ENCODE measurements at regions not wholly inside any gene's neighbourhood (a gene's known extent, or its start where the extent isn't known, plus 50 kb on each side); places are given as distances from the start of the nearest gene placed in this dataset.

- no peak for DNase-seq (ENCODE audit: low spot score)
These were observed 962.6 kb downstream of the LRFN5 start for GRCh38 chr14:42569227-42569626.

GRCh38 chr14:42565556-42565955 lies 958.9 kb downstream of the LRFN5 start:
- no peak for DNase-seq (ENCODE audit: low spot score)
- in situ Hi-C loops (cut with HindIII; ENCODE audit: low sequenced_read_pairs) = no loop called here

More at GRCh38 chr14:42569227-42569626, 962.6 kb downstream of the LRFN5 start:
- in situ Hi-C loops (cut with HindIII; ENCODE audit: low sequenced_read_pairs) = no loop called here

- DNase-seq (ENCODE audit: low spot score) = no peak
- in situ Hi-C loops (cut with HindIII; ENCODE audit: low sequenced_read_pairs) = no loop called here
These were observed 956.6 kb downstream of the LRFN5 start for GRCh38 chr14:42563313-42563712.

DNA sequence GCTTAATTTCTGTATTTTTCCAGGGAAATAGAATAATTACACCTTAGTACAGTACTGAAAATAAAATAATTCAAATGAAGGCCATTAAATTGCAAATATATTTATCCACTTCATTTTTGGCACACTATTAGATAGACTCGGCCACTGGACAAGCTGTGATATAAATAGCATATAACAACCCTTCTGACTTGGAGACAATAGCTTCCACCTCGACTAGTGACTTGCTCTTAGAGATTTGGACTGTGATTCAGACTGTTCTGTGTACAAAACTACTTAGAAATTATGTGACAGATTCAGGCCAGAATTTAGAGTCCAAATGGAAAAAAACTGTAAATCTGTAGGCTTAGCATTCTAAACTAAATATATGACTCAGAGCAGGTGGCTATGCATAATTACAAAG lies 949.9 kb downstream of the LRFN5 start:
- in situ Hi-C loops (cut with HindIII; ENCODE audit: low sequenced_read_pairs) = no loop called here
- DNase-seq (ENCODE audit: low spot score) = no peak

DNA sequence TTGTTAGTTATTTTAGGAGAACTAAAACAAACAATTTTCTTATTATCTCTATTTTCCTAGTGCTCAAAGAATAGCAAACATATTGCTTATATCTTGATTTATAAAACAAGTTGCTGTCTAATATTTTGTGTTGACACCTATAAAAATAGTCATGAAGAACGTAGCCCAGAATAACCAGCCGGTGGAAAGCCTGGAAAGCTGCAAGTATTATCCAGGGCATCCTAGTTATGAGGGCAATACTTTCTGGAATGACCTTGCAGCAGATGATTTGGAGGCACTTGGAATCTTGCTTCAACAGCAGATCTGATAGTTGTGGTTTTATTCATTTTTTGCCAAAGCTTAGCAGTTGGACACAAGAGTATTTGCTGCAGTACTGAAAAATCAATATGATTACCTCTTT lies 948.7 kb downstream of the LRFN5 start:
- DNase-seq (ENCODE audit: low spot score) = no peak
- in situ Hi-C loops (cut with HindIII; ENCODE audit: low sequenced_read_pairs) = no loop called here

DNA sequence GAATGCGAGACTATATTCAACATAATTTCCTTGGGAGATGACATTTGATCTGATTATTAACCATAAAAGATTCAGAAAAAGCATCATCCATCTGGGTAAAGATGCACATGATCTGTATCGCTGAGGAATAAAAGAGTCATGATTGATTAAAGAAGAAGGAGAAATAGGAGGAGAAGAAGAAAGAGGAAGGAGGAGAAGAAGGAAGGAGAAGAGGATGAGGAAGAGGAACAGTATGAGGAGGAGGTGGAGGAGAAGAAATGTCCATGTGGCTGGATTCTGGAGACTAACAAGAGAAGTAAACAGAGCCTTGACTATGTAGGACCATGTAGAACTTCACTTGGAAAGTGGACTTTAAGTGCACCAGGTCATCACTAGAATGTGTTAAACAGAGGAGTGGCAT lies 947.4 kb downstream of the LRFN5 start:
- DNase-seq (ENCODE audit: low spot score) = no peak
- in situ Hi-C loops (cut with HindIII; ENCODE audit: low sequenced_read_pairs) = no loop called here

- no peak for DNase-seq (ENCODE audit: low spot score)
- in situ Hi-C loops (cut with HindIII; ENCODE audit: low sequenced_read_pairs) = no loop called here
These were observed 943.6 kb downstream of the LRFN5 start for GRCh38 chr14:42550310-42550709.

DNA sequence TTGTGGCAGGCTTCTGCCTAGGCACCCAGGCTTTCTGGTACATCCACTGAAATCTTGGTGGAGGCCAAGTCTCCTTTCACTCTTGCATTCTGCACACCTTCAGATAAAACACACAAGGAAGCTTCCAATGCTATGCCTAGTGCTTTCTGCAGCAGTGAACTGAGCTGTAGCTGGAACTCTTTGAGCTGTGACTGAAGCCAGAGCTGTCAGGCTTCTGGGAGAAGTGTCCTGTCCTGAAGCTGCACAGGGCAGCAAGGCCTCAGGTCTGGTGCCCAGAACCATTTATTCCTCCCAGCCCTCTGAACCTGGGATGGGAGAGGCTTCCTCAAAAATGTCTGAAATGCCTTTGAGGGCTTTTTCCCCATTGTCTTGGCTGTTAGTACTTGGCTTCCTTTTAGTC lies 941.7 kb downstream of the LRFN5 start:
- in situ Hi-C loops (cut with HindIII; ENCODE audit: low sequenced_read_pairs) = no loop called here
- no peak for DNase-seq (ENCODE audit: low spot score)

DNA sequence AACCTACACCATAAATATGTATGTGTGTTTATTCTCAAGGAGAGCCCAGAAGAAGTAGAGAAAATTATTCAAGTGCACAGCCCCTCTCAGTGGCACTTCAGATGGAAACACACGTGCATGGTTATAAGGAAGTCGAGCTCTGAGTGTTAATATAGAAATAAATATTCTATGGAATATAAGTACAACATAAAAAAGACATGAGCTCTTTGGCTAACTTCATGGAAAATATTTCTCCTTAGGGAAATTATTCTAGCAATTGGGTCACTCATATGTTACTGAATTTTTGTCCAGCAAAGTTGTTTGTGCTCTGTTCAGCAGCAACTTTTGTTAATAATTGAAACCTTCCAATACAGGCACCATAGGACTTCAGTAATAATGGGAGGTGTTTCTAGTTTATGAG lies 939.0 kb downstream of the LRFN5 start:
- in situ Hi-C loops (cut with HindIII; ENCODE audit: low sequenced_read_pairs) = no loop called here
- no peak for DNase-seq (ENCODE audit: low spot score)

GRCh38 chr14:42541535-42542001 lies 934.9 kb downstream of the LRFN5 start:
- in situ Hi-C loops (cut with HindIII; ENCODE audit: low sequenced_read_pairs) = no loop called here
- no peak for DNase-seq (ENCODE audit: low spot score)

DNA sequence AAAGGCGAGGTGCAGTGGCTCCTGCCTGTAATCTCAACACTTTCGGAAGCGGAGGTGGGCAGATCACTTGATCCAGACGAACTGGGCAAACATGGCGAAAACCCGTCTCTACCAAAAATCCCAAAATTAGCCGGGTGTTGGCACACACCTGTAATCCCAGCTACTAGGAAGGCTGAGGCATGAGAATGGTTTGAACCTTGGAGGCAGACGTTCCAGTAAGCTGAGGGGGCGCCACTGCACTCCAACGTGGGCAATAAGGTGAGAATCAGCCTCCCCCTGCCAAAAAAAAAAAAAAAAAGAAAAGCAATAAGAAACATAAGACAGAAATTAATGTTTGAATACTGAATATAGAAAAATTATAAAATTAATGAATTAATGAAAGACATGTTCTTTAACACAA lies 928.7 kb downstream of the LRFN5 start:
- DNase-seq (ENCODE audit: low spot score) = no peak
- in situ Hi-C loops (cut with HindIII; ENCODE audit: low sequenced_read_pairs) = no loop called here

DNA sequence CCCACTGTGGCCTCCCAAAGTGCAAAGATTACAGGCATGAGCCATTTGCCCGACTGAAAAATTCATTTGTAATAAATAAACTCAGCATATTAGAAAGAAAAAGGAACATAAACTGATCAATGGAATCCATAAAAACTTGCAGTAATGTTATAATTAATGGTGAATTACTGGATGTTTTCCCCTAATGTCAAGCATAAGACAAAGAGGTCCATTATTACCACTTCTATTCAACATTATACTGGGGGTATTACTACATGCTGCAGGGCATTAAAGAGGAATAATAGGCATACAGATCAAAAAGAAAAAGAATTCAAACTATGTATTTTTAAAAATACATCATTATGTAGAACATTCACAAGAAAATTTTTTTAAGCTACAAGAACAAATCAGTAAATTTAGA lies 926.8 kb downstream of the LRFN5 start:
- in situ Hi-C loops (cut with HindIII; ENCODE audit: low sequenced_read_pairs) = no loop called here
- DNase-seq (ENCODE audit: low spot score) = no peak

- DNase-seq (ENCODE audit: low spot score) = no peak
- in situ Hi-C loops (cut with HindIII; ENCODE audit: low sequenced_read_pairs) = no loop called here
These were observed 925.5 kb downstream of the LRFN5 start for GRCh38 chr14:42532194-42532593.

DNA sequence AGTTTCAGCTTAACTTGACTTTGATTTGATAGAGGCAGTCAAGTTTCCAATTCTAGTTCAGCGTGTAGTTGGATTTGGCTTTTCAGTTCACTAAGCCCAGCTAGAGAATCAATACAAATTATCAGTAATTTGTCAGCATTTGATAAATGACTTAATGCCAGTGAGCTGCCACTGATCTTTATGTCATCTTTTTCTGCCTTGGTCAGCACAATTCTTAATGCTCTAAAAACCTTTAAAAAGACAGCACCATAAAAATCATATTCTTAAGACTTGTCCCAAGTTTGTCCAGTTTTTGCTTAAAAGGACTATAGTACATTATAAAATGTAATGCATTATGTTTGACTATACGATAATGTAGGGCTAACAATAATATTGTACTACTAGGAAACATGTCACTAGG lies 920.5 kb downstream of the LRFN5 start:
- in situ Hi-C loops (cut with HindIII; ENCODE audit: low sequenced_read_pairs) = no loop called here
- DNase-seq (ENCODE audit: low spot score) = no peak

DNA sequence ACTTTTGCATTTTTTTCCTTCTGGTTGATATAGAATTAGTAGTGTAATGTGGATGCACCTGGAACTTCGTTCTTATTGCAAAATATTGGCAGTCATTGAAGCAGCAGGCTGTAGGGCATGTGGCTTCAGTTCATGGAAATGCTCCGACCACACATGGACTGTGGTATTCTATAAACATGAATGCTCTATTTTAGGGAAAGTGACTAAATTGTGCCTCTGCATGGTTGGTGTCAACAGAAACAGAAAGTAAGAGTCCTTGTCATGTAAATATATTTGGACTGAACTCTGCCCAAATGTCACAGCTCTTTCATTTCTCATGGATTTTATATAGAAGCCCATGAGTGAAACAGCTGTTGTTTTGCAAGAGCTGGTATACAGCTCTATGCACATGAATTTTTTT lies 917.0 kb downstream of the LRFN5 start:
- DNase-seq (ENCODE audit: low spot score) = no peak
- in situ Hi-C loops (cut with HindIII; ENCODE audit: low sequenced_read_pairs) = no loop called here

DNA sequence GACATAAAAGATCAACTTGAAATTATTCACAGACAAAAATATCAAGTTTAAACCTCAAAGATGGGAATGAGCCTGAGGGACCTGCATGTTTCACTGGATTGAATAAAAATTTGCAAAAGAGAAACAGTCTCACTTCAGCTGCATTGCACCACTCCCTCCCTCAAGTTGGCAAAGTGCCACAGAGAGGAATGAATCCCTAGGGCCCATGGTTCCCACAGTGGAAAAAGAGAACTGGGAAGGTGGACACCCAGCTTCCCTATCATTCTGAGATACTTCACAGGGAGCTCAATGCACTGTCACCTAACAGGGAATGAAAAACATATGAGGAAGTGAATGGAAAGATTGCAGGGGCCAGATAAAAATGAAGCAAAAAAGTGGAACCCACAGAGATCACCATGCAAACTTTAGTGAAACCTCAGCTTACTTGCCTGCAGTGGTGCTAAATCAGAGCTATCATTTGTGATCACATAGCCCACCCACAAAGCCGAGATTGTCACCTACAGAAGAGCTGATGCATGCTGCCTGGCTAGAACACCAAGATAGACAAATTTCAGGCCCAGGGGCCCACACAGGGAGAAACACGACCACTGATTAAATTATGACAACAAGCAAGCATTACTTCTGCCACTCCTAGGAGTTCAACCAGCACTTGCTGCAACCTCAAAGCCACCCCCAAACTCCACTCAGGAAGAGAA lies 911.3 kb downstream of the LRFN5 start:
- in situ Hi-C loops (cut with HindIII; ENCODE audit: low sequenced_read_pairs) = no loop called here
- no peak for DNase-seq (ENCODE audit: low spot score)

- no peak for DNase-seq (ENCODE audit: low spot score)
- in situ Hi-C loops (cut with HindIII; ENCODE audit: low sequenced_read_pairs) = no loop called here
These were observed 907.2 kb downstream of the LRFN5 start for GRCh38 chr14:42513837-42514236.

DNA sequence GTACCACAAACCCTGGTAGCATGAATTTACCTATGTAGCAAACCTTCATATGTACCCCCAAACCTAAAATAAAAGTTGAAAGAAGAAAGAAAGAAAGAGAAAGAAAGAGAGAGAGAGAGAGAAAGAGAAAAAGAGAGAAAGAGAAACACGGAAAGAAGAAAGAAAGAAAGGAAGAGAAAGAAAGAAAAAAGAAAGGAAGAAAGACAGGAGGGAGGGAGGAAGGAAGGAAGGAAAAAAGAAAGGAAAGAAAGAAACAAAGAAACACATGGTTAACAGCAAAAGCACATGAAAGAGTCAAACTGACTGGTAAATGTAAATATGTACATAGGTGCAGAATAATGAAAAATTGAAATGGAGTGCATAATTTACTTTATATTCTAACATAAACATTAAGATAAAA lies 903.4 kb downstream of the LRFN5 start:
- no peak for DNase-seq (ENCODE audit: low spot score)
- in situ Hi-C loops (cut with HindIII; ENCODE audit: low sequenced_read_pairs) = no loop called here

DNA sequence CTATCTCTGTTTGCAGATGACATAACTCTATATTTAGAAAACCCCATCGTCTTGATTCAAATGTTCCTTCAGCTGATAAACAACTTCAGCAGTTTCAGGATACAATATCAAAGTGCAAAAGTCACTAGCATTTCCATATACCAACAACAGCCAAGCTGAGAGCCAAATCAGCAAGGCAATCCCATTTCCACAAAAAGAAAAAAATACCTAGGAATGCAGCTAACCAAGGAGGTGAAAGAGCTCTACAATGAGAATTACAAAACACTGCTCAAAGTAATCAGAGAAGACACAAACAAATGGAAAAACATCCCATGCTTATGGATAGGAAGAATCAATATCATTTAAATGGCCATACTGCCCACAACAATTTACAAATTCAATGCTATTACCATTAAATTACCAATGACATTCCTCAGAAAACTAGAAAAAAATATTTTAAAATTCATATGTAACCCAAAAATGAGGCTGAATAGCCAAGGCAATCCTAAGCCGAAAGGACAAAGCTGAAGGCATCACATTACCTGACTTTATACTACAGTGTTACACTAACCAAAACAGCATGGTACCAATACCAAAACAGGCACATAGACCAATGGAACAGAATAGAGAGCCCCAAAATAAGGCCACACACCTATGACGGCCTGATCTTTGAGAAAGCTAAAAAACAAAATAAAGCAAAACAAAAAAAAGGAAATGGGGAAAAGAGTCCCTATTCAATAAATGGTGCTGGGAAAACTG lies 901.7 kb downstream of the LRFN5 start:
- in situ Hi-C loops (cut with HindIII; ENCODE audit: low sequenced_read_pairs) = no loop called here
- DNase-seq (ENCODE audit: low spot score) = no peak

DNA sequence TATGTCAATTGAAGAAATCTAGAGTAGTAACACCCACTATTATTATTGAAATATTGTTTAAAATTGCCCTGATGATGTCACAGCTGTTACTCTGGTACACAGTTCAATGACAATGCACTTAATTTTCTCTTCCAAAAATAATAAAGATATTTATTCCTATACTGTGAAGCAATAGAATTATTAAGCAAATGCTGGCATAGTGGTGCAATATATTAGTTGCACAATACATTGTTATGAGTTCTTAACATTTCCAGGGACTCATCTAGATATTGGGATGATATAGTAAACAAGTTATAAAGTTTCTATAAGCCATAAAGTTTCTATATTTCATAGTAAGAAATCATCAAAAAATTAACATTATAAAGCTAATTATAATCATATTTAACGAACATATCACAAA lies 897.8 kb downstream of the LRFN5 start:
- in situ Hi-C loops (cut with HindIII; ENCODE audit: low sequenced_read_pairs) = no loop called here
- no peak for DNase-seq (ENCODE audit: low spot score)

- no peak for DNase-seq (ENCODE audit: low spot score)
- in situ Hi-C loops (cut with HindIII; ENCODE audit: low sequenced_read_pairs) = no loop called here
These were observed 892.5 kb downstream of the LRFN5 start for GRCh38 chr14:42499137-42499536.

Data from G401 (cell line).